SK-N-SH (cell line): ENCODE measurements at regions not wholly inside any gene's neighbourhood (a gene's known extent, or its start where the extent isn't known, plus 50 kb on each side); places are given as distances from the start of the nearest gene placed in this dataset.

Experiments
- CTCF ChIA-PET: fragments of 300-600, 350-600 bp; formaldehyde crosslinking; extraction: SDS; loops from one replicate; lab custom pipeline; 2021; lab: Yijun Ruan, JAX
- POLR2A ChIA-PET: fragments of 350-600 bp; sonication (Branson Sonifier 250); formaldehyde crosslinking; extraction: SDS; loops from one replicate; lab custom pipeline; 2020; ENCODE audit warnings: antibody characterized with exemption, inconsistent platforms; lab: Yijun Ruan, JAX
- DNase-seq: peaks from one replicate; pipeline ENCODE4 v3.0.0; 2012
- H2AFZ ChIP-seq: fragments of 200-600 bp; sonication (generic); 2 replicates; pipeline ENCODE4 v1.8.1; 2016; ENCODE audit warnings: antibody characterized with exemption, mild to moderate bottlenecking, low read depth
- H3F3A ChIP-seq: fragments of 200-600 bp; sonication (generic); replicated peaks from 2 replicates; pipeline ENCODE3; 2016; ENCODE audit warnings: antibody characterized with exemption, mild to moderate bottlenecking; ENCODE audit not compliant: insufficient read depth
- H3K27ac ChIP-seq, 2 experiments: fragments of 200-500 bp in 1 of 2; fragments of 200-600 bp in 1 of 2; sonication (Bioruptor generic) in 1 of 2; sonication (generic), shearing (Covaris generic) in 1 of 2; 2 replicates each; pipeline versions ENCODE4 v1.5.1 to v1.6.1; 2014 to 2016; ENCODE audit warnings: low read depth in 2 of 2, inconsistent platforms in 1 of 2, low read length in 1 of 2, mild to moderate bottlenecking in 1 of 2, mixed read lengths in 1 of 2
- H3K27me3 ChIP-seq: fragments of 200-600 bp; sonication (generic), shearing (Covaris generic); 2 replicates; pipeline ENCODE4 v1.6.1; 2016; ENCODE audit warnings: mixed run types; ENCODE audit not compliant: insufficient read depth
- H3K36me3 ChIP-seq, 2 experiments: fragments of 200-500 bp in 1 of 2; fragments of 200-600 bp in 1 of 2; sonication (Bioruptor generic) in 1 of 2; sonication (generic) in 1 of 2; replicated peaks in 1 of 2; 2 replicates each; pipeline versions ENCODE3 to v1.5.1; 2014 to 2016; ENCODE audit warnings: low read length in 1 of 2, mild to moderate bottlenecking in 1 of 2; ENCODE audit not compliant: insufficient read depth in 2 of 2, control insufficient read depth in 1 of 2
- H3K4me1 ChIP-seq, 2 experiments: fragments of 200-500 bp in 1 of 2; fragments of 200-600 bp in 1 of 2; sonication (Bioruptor generic) in 1 of 2; sonication (generic), shearing (Covaris generic) in 1 of 2; 2 replicates each; pipeline versions ENCODE4 v1.5.1 to v1.6.1; 2014 to 2016; ENCODE audit warnings: low read depth in 1 of 2, low read length in 1 of 2, mixed run types in 1 of 2; ENCODE audit not compliant: insufficient read depth in 2 of 2, control insufficient read depth in 1 of 2
- H3K4me2 ChIP-seq: fragments of 200-600 bp; sonication (generic), shearing (Covaris generic); 2 replicates; pipeline ENCODE4 v1.6.1; 2017; ENCODE audit warnings: mixed run types
- H3K4me3 ChIP-seq, 2 experiments: fragments of 200-500 bp in 1 of 2; fragments of 200-600 bp in 1 of 2; sonication (Bioruptor generic) in 1 of 2; sonication (generic), shearing (Covaris generic) in 1 of 2; 2 replicates each; pipeline versions ENCODE4 v1.5.1 to v1.8.1; 2014 to 2016; ENCODE audit warnings: low read depth in 2 of 2, inconsistent platforms in 1 of 2, low read length in 1 of 2, mild to moderate bottlenecking in 1 of 2, mixed read lengths in 1 of 2, moderate library complexity in 1 of 2
- H3K79me2 ChIP-seq: fragments of 200-600 bp; sonication (generic); 2 replicates; pipeline ENCODE4 v1.8.1; 2017; ENCODE audit warnings: mild to moderate bottlenecking; ENCODE audit not compliant: insufficient read depth
- H3K9ac ChIP-seq: fragments of 200-600 bp; sonication (generic); 2 replicates; pipeline ENCODE4 v1.6.1; 2017; ENCODE audit warnings: mixed run types
- H3K9me2 ChIP-seq: fragments of 200-600 bp; sonication (generic); 2 replicates; pipeline ENCODE4 v1.6.1; 2017; ENCODE audit warnings: mixed run types
- H3K9me3 ChIP-seq: fragments of 200-600 bp; sonication (generic); 2 replicates; pipeline ENCODE4 v1.6.1; 2017; ENCODE audit warnings: mixed run types, mild to moderate bottlenecking, moderate library complexity
- H4K20me1 ChIP-seq: fragments of 200-600 bp; sonication (generic); 2 replicates; pipeline ENCODE4 v1.6.1; 2017; ENCODE audit warnings: mild to moderate bottlenecking, mixed run types; ENCODE audit not compliant: insufficient read depth
- CHD2 ChIP-seq: fragments of 150-350 bp; IDR thresholded peaks from 2 replicates; pipeline ENCODE4 v1.6.1; 2018; ENCODE audit warnings: low read length; ENCODE audit not compliant: partially characterized antibody
- EP300 ChIP-seq, 2 experiments: IDR thresholded peaks; 2 replicates each; pipeline versions ENCODE4 v1.4.0 to v1.6.1; 2012; ENCODE audit warnings: borderline replicate concordance in 1 of 2, low read depth in 1 of 2, low read length in 1 of 2
- EZH2phosphoT487 ChIP-seq: fragments of 200-600 bp; sonication (generic); IDR thresholded peaks from 2 replicates; pipeline ENCODE4 v1.6.1; 2017; ENCODE audit warnings: low read depth, mixed run types, mild to moderate bottlenecking, antibody characterized with exemption, moderate library complexity, borderline replicate concordance
- FOSL2 ChIP-seq: IDR thresholded peaks from 2 replicates; pipeline ENCODE4 v1.4.0; 2012; ENCODE audit warnings: low read depth, mild to moderate bottlenecking, moderate library complexity, borderline replicate concordance
- FOXJ3 ChIP-seq: sonication (generic); formaldehyde crosslinking; IDR thresholded peaks from 2 replicates; pipeline ENCODE4 v1.5.1; 2020; ENCODE audit warnings: mild to moderate bottlenecking, missing genetic modification reagents
- JUND ChIP-seq: IDR thresholded peaks from 2 replicates; pipeline ENCODE4 v1.4.0; 2012
- MXI1 ChIP-seq: IDR thresholded peaks from 2 replicates; pipeline ENCODE4 v1.6.1; 2012; ENCODE audit warnings: mild to moderate bottlenecking, low read depth, low read length, improper control_type of control experiment
- NFIC ChIP-seq: IDR thresholded peaks from 2 replicates; pipeline ENCODE4 v1.4.0; 2012; ENCODE audit warnings: borderline replicate concordance
- RFX5 ChIP-seq: IDR thresholded peaks from 2 replicates; pipeline ENCODE4 v1.6.1; 2012; ENCODE audit warnings: mild to moderate bottlenecking, improper control_type of control experiment, low read length
- RXRA ChIP-seq: IDR thresholded peaks from 2 replicates; pipeline ENCODE4 v1.4.0; 2012; ENCODE audit warnings: low read depth, mild to moderate bottlenecking, borderline replicate concordance
- SIN3A ChIP-seq: IDR thresholded peaks from 2 replicates; pipeline ENCODE4 v1.6.1; 2012; ENCODE audit warnings: low read depth, mild to moderate bottlenecking, low read length, moderate library complexity, borderline replicate concordance
- SMC3 ChIP-seq: IDR thresholded peaks from 2 replicates; pipeline ENCODE4 v1.6.1; 2012; ENCODE audit warnings: low read depth, low read length, improper control_type of control experiment
- TAF1 ChIP-seq: IDR thresholded peaks from 2 replicates; pipeline ENCODE4 v1.6.1; 2012; ENCODE audit warnings: low read depth, mild to moderate bottlenecking, low read length, moderate library complexity, borderline replicate concordance
- TCF12 ChIP-seq: IDR thresholded peaks from 2 replicates; pipeline ENCODE4 v1.4.0; 2012
- TEAD4 ChIP-seq: IDR thresholded peaks from 2 replicates; pipeline ENCODE4 v1.4.0; 2012; ENCODE audit warnings: mild to moderate bottlenecking, borderline replicate concordance; ENCODE audit not compliant: insufficient read depth
- YY1 ChIP-seq: IDR thresholded peaks from 2 replicates; pipeline ENCODE4 v1.4.0; 2012; ENCODE audit warnings: low read depth, mild to moderate bottlenecking
- WGBS: methylation state at CpG from one replicate; pipeline ENCODE4 v1.1.6; 2017; ENCODE audit warnings: low lambda C conversion rate; 5-methylcytosine and 5-hydroxymethylcytosine counted together
- TF ChIP-seq, protein P1 (sequence below): fragments of 150-350 bp; IDR thresholded peaks from 2 replicates; pipeline ENCODE4 v1.6.1; 2016; ENCODE audit warnings: mild to moderate bottlenecking, low read depth, low read length
- TF ChIP-seq, protein P2 (sequence below): fragments of 200-600 bp; sonication (generic); IDR thresholded peaks from 2 replicates; pipeline ENCODE4 v1.6.1; 2017; ENCODE audit warnings: antibody characterized with exemption, mild to moderate bottlenecking, moderate library complexity

DNA sequence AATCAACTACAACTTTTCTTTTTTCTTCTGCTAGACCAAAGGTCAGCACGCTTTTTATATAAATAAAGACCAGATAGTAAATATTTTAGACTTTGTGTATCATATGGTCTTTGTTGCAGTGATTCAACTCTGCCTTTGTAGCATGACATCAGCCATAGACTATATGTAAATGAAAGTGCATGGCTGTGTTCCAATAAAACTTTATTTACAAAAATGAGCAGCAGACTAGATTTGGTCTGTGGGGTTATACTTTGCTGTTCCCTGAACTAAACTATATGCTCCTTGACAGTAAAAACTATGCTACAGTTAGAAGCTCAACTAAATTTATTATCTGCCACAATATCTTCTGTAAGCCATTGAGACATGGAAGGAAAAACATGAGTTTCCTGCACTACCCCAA lies 100.0 kb downstream of the RNASEH2B start:
- Histone ChIP-seq H3K9ac (no peak overlapping the region), H4K20me1 (no peaks in the 10 kb centered on the region), H3K36me3 (no peaks in the 10 kb centered on the region), H3K9me3 (no peaks in the 10 kb centered on the region), H3K79me2 (no peaks in the 10 kb centered on the region), H3F3A (no peaks in the 10 kb centered on the region), H3K4me3 (no peak overlapping the region), H3K9me2 (no peaks in the 10 kb centered on the region), H3K27me3 (no peaks in the 10 kb centered on the region), H2AFZ (no peak overlapping the region), H3K27ac (no peak overlapping the region), H3K4me1 (no peaks in the 10 kb centered on the region), H3K4me2 (no peak overlapping the region)
- 26% methylated on average over 1 of the region's 1 CpG for WGBS
- no peak for TF ChIP-seq YY1
- DNase-seq = no peak
- ChIA-PET CTCF (no interaction called here), POLR2A (no interaction called here)

DNA sequence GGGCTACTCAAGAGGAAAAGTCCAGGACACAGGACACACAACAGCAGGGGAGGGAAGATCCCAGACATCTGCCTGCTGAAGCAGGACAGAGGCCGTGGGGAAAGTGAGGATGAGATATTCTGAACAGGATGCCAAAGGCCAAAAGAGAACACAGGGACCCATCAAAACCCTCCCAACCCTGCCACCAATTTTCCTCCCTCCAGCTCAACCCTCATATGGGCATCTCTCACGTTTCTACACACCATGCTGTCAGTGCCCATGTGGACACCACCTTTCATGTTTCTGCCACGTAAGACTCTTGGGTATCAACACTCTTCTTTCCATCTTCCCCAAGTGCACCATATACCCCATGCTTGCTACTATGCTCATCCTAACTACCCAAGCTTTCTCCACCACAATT lies 97.6 kb downstream of the RNASEH2B start:
- CTCF ChIA-PET = no interaction called here
- H3K27ac ChIP-seq = no peak overlapping the region

More for the DNA sequence above, 97.6 kb downstream of the RNASEH2B start:
- no peaks in the 10 kb centered on the region for H4K20me1 ChIP-seq
- POLR2A ChIA-PET = no interaction called here
- H3K4me3 ChIP-seq = no peak overlapping the region
- TF ChIP-seq NFIC (no peak), SMC3 (no peak), CHD2 (no peak), TCF12 (no peak), RXRA (no peak), FOSL2 (no peak), YY1 (no peak), RFX5 (no peak), TAF1 (no peak), EP300 (IDR thresholded peaks at IDR 0.05; ENCODE audit: borderline replicate concordance in 1 of 2, low read depth in 1 of 2, low read length in 1 of 2) (no peak), FOXJ3 (CRISPR knock-in tag) (no peak), JUND (no peak), EZH2phosphoT487 (no peak), SIN3A (no peak), TEAD4 (no peak), MXI1 (no peak)
- TF ChIP-seq, protein P1, sequence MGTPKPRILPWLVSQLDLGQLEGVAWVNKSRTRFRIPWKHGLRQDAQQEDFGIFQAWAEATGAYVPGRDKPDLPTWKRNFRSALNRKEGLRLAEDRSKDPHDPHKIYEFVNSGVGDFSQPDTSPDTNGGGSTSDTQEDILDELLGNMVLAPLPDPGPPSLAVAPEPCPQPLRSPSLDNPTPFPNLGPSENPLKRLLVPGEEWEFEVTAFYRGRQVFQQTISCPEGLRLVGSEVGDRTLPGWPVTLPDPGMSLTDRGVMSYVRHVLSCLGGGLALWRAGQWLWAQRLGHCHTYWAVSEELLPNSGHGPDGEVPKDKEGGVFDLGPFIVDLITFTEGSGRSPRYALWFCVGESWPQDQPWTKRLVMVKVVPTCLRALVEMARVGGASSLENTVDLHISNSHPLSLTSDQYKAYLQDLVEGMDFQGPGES = no peak
- TF ChIP-seq, protein P2, sequence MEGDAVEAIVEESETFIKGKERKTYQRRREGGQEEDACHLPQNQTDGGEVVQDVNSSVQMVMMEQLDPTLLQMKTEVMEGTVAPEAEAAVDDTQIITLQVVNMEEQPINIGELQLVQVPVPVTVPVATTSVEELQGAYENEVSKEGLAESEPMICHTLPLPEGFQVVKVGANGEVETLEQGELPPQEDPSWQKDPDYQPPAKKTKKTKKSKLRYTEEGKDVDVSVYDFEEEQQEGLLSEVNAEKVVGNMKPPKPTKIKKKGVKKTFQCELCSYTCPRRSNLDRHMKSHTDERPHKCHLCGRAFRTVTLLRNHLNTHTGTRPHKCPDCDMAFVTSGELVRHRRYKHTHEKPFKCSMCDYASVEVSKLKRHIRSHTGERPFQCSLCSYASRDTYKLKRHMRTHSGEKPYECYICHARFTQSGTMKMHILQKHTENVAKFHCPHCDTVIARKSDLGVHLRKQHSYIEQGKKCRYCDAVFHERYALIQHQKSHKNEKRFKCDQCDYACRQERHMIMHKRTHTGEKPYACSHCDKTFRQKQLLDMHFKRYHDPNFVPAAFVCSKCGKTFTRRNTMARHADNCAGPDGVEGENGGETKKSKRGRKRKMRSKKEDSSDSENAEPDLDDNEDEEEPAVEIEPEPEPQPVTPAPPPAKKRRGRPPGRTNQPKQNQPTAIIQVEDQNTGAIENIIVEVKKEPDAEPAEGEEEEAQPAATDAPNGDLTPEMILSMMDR = no peak
- H3K9me3 ChIP-seq = no peaks in the 10 kb centered on the region
- 21% methylated on average over 3 of the region's 3 CpGs for WGBS
- no peaks in the 10 kb centered on the region for H3K79me2 ChIP-seq
- no peaks in the 10 kb centered on the region for H3K4me1 ChIP-seq
- H3K4me2 ChIP-seq = no peak overlapping the region
- no peak overlapping the region for H3K9ac ChIP-seq
- H3K27me3 ChIP-seq = no peaks in the 10 kb centered on the region; the same call in 1 of the 2 replicates
- no peaks in the 10 kb centered on the region for H3K36me3 ChIP-seq
- no peak overlapping the region for H2AFZ ChIP-seq
- DNase-seq = no peak
- no peaks in the 10 kb centered on the region for H3F3A ChIP-seq
- H3K9me2 ChIP-seq = no peaks in the 10 kb centered on the region
